Common myeloid progenitor, CD34-positive (primary cell): ENCODE measurements at regions not wholly inside any gene's neighbourhood (a gene's known extent, or its start where the extent isn't known, plus 50 kb on each side); places are given as distances from the start of the nearest gene placed in this dataset.

Source experiments
- CTCF ChIA-PET: fragments of 350-600 bp; sonication (Branson Sonifier 250); formaldehyde crosslinking; loops from one replicate; lab custom pipeline; 2021; ENCODE audit warnings: antibody characterized with exemption; lab: Charles Lee
- POLR2A ChIA-PET: fragments of 350-600 bp; sonication (Branson Sonifier 250); formaldehyde crosslinking; loops from one replicate; lab custom pipeline; 2021; ENCODE audit warnings: antibody characterized with exemption; lab: Charles Lee
- DNase-seq, 3 donors: peaks; one replicate each; pipeline versions ENCODE4 v3.0.0 to v3.0.0-alpha.2; 2013
- H3K27ac ChIP-seq, 2 experiments: 1 replicate in 1 of 2; 2 replicates in 1 of 2; pipeline ENCODE4 v1.7.0; 2013; ENCODE audit warnings: inconsistent platforms in 2 of 2, low read length in 2 of 2, mild to moderate bottlenecking in 2 of 2, low read depth in 1 of 2, moderate library complexity in 1 of 2; ENCODE audit not compliant: severe bottlenecking in 2 of 2, insufficient read depth in 1 of 2, poor library complexity in 1 of 2
- H3K27me3 ChIP-seq, 5 experiments: replicated peaks in 2 of 5; 1 replicate in 3 of 5; 2 replicates in 2 of 5; pipeline versions ENCODE4 v1.6.1 to v1.7.0; 2013; ENCODE audit warnings: low read length in 4 of 5, mild to moderate bottlenecking in 2 of 5, moderate library complexity in 2 of 5, inconsistent platforms in 1 of 5; ENCODE audit not compliant: insufficient read depth in 5 of 5, control insufficient read depth in 4 of 5
- H3K36me3 ChIP-seq, 4 experiments: 1 replicate in 2 of 4; 2 replicates in 2 of 4; pipeline versions ENCODE4 v1.6.1 to v1.7.0; 2013; ENCODE audit warnings: low read length in 3 of 4, control low read depth in 1 of 4, mild to moderate bottlenecking in 1 of 4; ENCODE audit not compliant: control insufficient read depth in 4 of 4, insufficient read depth in 4 of 4
- H3K4me1 ChIP-seq, 4 experiments: 1 replicate in 3 of 4; 2 replicates in 1 of 4; pipeline versions ENCODE4 v1.6.1 to v1.7.1; 2013; ENCODE audit warnings: low read length in 3 of 4, mild to moderate bottlenecking in 3 of 4, control low read depth in 1 of 4, inconsistent platforms in 1 of 4, moderate library complexity in 1 of 4; ENCODE audit not compliant: control insufficient read depth in 4 of 4, insufficient read depth in 4 of 4; ENCODE audit errors: control extremely low read depth in 1 of 4
- H3K4me3 ChIP-seq, 7 experiments: 1 replicate in 4 of 7; 2 replicates in 3 of 7; pipeline versions ENCODE4 v1.5.1 to v1.7.0; 2013; ENCODE audit warnings: mild to moderate bottlenecking in 7 of 7, low read length in 6 of 7, moderate library complexity in 6 of 7, inconsistent platforms in 2 of 7, low read depth in 2 of 7, control low read depth in 1 of 7; ENCODE audit not compliant: insufficient read depth in 4 of 7, control insufficient read depth in 1 of 7; ENCODE audit errors: extremely low read depth in 1 of 7
- H3K9me3 ChIP-seq, 5 experiments: 1 replicate in 4 of 5; 2 replicates in 1 of 5; pipeline versions ENCODE4 v1.6.1 to v1.7.1; 2013; ENCODE audit warnings: low read length in 4 of 5, mild to moderate bottlenecking in 2 of 5, inconsistent platforms in 1 of 5, low read depth in 1 of 5, moderate library complexity in 1 of 5; ENCODE audit not compliant: control insufficient read depth in 4 of 5, insufficient read depth in 2 of 5; ENCODE audit errors: control extremely low read depth in 1 of 5
- WGBS: methylation state at CpG from one replicate; pipeline ENCODE4 v1.1.5; 2013; ENCODE audit not compliant: insufficient coverage; 5-methylcytosine and 5-hydroxymethylcytosine counted together

DNA sequence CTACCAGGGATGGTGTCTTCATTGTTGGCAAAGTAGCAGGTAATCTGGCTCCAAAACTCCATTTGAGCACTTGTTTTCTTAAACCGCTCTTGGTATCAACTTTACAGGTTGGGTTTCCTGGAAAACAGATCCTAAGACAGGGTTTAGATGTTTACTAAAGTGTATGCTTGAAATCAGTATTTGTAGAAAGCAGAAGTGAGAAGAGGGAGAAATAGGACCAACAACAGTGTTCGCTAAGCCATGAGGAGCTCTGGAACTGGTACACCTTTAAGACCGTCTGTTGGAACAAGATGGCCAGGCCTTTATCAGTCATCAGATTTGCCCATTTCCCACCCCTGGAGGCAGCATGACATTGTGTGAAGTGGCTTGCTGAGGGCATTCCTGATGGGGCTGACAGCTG, 171.0 kb upstream of the COL8A1 start:
- H3K27me3 ChIP-seq = peaks cover 0 to 7% (median 0%) of the 10 kb centered on the region in 5 experiments
- CTCF ChIA-PET = no interaction called here
- no peaks in the 10 kb centered on the region for H3K36me3 ChIP-seq
- no peak overlapping the region for H3K27ac ChIP-seq
- H3K9me3 ChIP-seq = no peaks in the 10 kb centered on the region
- no peak overlapping the region for H3K4me3 ChIP-seq
- 100% methylated on average over 2 of the region's 3 CpGs for WGBS
- no peak for DNase-seq
- H3K4me1 ChIP-seq = no peaks in the 10 kb centered on the region
- POLR2A ChIA-PET = no interaction called here

DNA sequence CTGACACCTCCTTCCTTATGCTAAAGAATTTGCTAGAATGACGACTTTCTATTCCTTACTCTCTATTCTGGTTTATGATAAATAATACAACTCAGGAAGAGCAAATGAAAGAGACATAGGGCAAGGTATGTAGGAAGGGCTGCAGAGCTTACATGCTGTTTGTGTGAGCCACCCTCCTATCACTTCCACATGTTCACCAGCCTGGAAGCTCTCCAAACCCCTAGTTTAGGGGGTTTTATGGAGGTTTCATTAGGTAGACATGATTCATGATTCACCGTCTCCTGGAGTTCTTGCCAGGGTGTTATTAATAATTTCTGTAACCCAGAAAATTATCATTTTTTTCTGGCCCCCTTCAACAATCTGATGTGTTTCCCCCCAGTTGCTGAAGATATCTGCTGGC, 172.1 kb upstream of the COL8A1 start:
- POLR2A ChIA-PET = no interaction called here
- no peak for DNase-seq
- Histone ChIP-seq H3K36me3 (no peaks in the 10 kb centered on the region), H3K27ac (no peak overlapping the region), H3K4me3 (no peak overlapping the region), H3K9me3 (no peaks in the 10 kb centered on the region), H3K27me3 (peaks cover 0 to 4% (median 0%) of the 10 kb centered on the region in 5 experiments), H3K4me1 (no peaks in the 10 kb centered on the region)
- WGBS = no CpG with 5 or more reads among the region's 2 CpGs
- CTCF ChIA-PET = no interaction called here

DNA sequence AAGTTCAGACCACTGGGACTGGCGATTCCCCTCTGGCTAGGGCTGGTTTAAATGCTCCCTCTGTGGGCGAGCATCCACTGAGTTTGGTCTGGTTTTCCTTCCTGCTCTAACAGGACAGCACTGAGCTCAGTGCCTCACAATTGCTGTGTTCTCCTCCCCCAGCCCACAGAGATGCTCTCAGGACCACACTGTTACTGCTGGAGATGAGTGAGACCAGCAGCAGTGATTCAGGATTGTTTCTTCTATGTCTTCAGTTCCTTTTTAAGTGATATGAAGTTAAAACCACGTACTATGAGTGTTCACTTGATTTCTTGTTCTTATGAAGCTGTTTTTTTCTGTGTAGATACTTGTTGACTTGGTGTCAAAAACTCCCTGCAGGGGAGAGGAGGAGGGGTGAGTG, 180.4 kb upstream of the COL8A1 start:
- Histone ChIP-seq H3K36me3 (no peaks in the 10 kb centered on the region), H3K27ac (no peak overlapping the region), H3K4me1 (no peaks in the 10 kb centered on the region), H3K9me3 (no peaks in the 10 kb centered on the region), H3K27me3 (peaks cover 0 to 1% (median 0%) of the 10 kb centered on the region in 5 experiments), H3K4me3 (no peak overlapping the region)
- 95% methylated on average over 2 of the region's 3 CpGs for WGBS
- DNase-seq = no peak
- CTCF ChIA-PET = no interaction called here
- POLR2A ChIA-PET = no interaction called here

DNA sequence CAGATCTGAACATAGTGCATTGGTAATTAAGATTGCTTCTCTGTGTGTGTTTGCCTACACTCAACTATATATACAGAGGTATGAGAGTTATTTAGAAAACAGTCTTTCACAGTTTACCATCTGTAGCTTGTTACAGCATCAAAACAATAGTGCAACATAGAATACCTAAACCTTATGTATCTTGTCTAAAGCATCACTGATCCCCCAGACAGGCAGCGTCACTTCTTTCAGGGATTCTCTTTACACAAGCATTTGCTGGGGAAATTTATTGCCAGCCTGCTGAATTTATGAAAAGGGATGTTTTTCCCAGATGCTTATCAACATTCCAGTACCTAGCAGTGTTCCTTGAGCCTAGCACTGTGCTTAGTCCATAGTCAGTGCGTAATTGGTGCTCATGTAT, 195.8 kb upstream of the COL8A1 start:
- Histone ChIP-seq H3K9me3 (peaks cover 0 to 2% (median 0%) of the 10 kb centered on the region in 5 experiments), H3K36me3 (no peaks in the 10 kb centered on the region), H3K27ac (no peak overlapping the region), H3K4me3 (no peak overlapping the region), H3K4me1 (no peaks in the 10 kb centered on the region), H3K27me3 (no peaks in the 10 kb centered on the region)
- DNase-seq = no peak
- ChIA-PET POLR2A (no interaction called here), CTCF (no interaction called here)
- WGBS = no CpG with 5 or more reads among the region's 2 CpGs

DNA sequence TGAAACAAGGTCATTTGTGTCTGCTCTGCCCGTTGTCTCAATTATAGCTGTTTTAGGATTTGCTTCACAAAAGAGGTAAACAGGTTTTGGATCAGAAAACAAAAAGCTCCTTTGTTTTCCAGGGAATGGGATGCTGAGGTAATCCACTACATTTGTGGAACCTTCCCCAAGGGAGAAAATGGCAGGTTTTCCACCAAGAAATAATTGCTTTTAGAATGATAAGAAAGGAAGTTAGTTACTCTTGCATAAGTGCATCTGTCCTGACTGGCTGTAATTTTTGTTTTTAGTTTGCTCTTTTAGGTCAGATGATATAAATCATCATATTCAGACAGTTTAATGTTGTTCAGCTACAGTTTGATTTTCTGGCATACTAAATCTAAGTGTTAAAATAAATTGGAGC, 198.5 kb upstream of the COL8A1 start:
- no CpG with 5 or more reads among the region's 1 CpG for WGBS
- DNase-seq = no peak

DNA sequence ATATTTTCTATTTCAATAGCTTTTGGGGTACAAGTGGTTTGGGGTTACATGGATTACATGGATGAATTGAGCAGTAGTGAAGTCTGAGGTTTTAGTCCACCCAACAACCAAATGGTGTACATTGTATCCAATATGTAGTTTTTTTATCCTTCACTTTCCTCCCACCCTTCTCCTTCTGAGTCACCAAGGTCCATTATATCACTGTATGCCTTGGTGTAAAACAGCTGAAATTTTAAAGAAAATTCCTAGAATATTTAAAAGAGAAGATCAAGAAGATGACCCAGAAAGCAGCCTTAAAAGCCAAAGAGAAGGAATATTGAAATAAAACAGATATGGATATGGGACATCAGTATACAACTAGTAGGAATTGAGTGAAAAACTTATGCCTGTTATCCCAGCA, 204.2 kb upstream of the COL8A1 start:
- DNase-seq = no peak
- CTCF ChIA-PET = no interaction called here

More for the DNA sequence above, 198.5 kb upstream of the COL8A1 start:
- POLR2A ChIA-PET = no interaction called here
- H3K27me3 ChIP-seq = no peaks in the 10 kb centered on the region
- no peak overlapping the region for H3K27ac ChIP-seq
- H3K36me3 ChIP-seq = no peaks in the 10 kb centered on the region
- no peaks in the 10 kb centered on the region for H3K4me1 ChIP-seq
- H3K9me3 ChIP-seq = no peaks in the 10 kb centered on the region
- no peak overlapping the region for H3K4me3 ChIP-seq
- CTCF ChIA-PET = no interaction called here

DNA sequence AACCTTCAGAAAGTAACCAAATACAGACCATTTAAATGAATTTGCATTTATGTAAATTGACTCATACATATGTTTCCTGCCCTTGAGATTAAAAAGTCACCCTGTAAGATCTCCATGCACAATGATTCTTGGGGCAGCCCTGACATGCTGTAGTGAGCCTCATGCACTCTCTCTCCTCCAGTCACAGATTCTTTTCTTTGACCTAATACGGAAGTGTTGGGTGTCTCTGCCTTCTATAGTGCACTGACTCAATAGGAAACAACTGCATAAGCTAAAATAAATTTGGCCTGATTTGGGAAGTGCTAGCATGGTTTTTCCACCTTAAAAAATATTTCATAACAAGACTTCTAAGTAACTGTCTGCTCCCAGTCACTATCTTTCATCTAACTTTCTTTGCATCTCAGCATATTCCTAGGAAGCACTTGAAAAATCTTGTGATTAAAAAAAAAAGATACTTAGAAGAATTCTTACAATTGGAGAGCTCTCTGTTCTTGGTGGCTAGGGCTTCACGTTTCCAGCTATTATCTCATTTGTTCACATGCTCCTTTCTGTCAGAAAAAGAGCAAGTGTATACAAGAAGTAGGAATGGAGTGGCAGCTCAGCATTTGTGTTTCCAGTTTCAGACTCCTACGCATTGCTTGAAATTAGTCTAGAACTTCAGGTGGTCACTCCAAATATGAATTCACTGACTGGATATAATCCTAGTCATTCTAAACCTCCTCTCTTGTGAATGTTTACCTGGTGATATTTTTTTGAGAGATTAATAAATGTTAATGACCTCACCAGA, 207.9 kb upstream of the COL8A1 start:
- ChIA-PET POLR2A (no interaction called here), CTCF (no interaction called here)
- whole genome bisulfite sequencing = 80% methylated on average over 2 of the region's 3 CpGs

More for the DNA sequence above, 204.2 kb upstream of the COL8A1 start:
- Histone ChIP-seq H3K4me3 (no peak overlapping the region), H3K4me1 (no peaks in the 10 kb centered on the region), H3K9me3 (no peaks in the 10 kb centered on the region), H3K27ac (no peak overlapping the region), H3K27me3 (peaks cover 0 to 4% (median 0%) of the 10 kb centered on the region in 5 experiments), H3K36me3 (no peaks in the 10 kb centered on the region)
- POLR2A ChIA-PET = interaction anchor here (0.6 kb wide), 1 partner anchor 684 kb away, joined by 3 read pairs; no protein-coding TSS in a partner anchor

More for the DNA sequence above, 207.9 kb upstream of the COL8A1 start:
- Histone ChIP-seq H3K27ac (no peak overlapping the region), H3K36me3 (no peaks in the 10 kb centered on the region), H3K4me3 (no peak overlapping the region), H3K27me3 (peaks cover 0 to 4% (median 0%) of the 10 kb centered on the region in 5 experiments), H3K4me1 (no peaks in the 10 kb centered on the region), H3K9me3 (no peaks in the 10 kb centered on the region)
- DNase-seq = no peak
